SK-N-SH (cell line): ENCODE measurements at regions not wholly inside any gene's neighbourhood (a gene's known extent, or its start where the extent isn't known, plus 50 kb on each side); places are given as distances from the start of the nearest gene placed in this dataset.

Experiments used
- CTCF ChIA-PET: fragments of 300-600, 350-600 bp; formaldehyde crosslinking; extraction: SDS; loops from one replicate; lab custom pipeline; 2021; lab: Yijun Ruan, JAX
- POLR2A ChIA-PET: fragments of 350-600 bp; sonication (Branson Sonifier 250); formaldehyde crosslinking; extraction: SDS; loops from one replicate; lab custom pipeline; 2020; ENCODE audit warnings: antibody characterized with exemption, inconsistent platforms; lab: Yijun Ruan, JAX
- DNase-seq: peaks from one replicate; pipeline ENCODE4 v3.0.0; 2012
- H2AFZ ChIP-seq: fragments of 200-600 bp; sonication (generic); 2 replicates; pipeline ENCODE4 v1.8.1; 2016; ENCODE audit warnings: antibody characterized with exemption, mild to moderate bottlenecking, low read depth
- H3F3A ChIP-seq: fragments of 200-600 bp; sonication (generic); replicated peaks from 2 replicates; pipeline ENCODE3; 2016; ENCODE audit warnings: antibody characterized with exemption, mild to moderate bottlenecking; ENCODE audit not compliant: insufficient read depth
- H3K27ac ChIP-seq, 2 experiments: fragments of 200-500 bp in 1 of 2; fragments of 200-600 bp in 1 of 2; sonication (Bioruptor generic) in 1 of 2; sonication (generic), shearing (Covaris generic) in 1 of 2; 2 replicates each; pipeline versions ENCODE4 v1.5.1 to v1.6.1; 2014 to 2016; ENCODE audit warnings: low read depth in 2 of 2, inconsistent platforms in 1 of 2, low read length in 1 of 2, mild to moderate bottlenecking in 1 of 2, mixed read lengths in 1 of 2
- H3K27me3 ChIP-seq: fragments of 200-600 bp; sonication (generic), shearing (Covaris generic); 2 replicates; pipeline ENCODE4 v1.6.1; 2016; ENCODE audit warnings: mixed run types; ENCODE audit not compliant: insufficient read depth
- H3K36me3 ChIP-seq, 2 experiments: fragments of 200-500 bp in 1 of 2; fragments of 200-600 bp in 1 of 2; sonication (Bioruptor generic) in 1 of 2; sonication (generic) in 1 of 2; replicated peaks in 1 of 2; 2 replicates each; pipeline versions ENCODE3 to v1.5.1; 2014 to 2016; ENCODE audit warnings: low read length in 1 of 2, mild to moderate bottlenecking in 1 of 2; ENCODE audit not compliant: insufficient read depth in 2 of 2, control insufficient read depth in 1 of 2
- H3K4me1 ChIP-seq, 2 experiments: fragments of 200-500 bp in 1 of 2; fragments of 200-600 bp in 1 of 2; sonication (Bioruptor generic) in 1 of 2; sonication (generic), shearing (Covaris generic) in 1 of 2; 2 replicates each; pipeline versions ENCODE4 v1.5.1 to v1.6.1; 2014 to 2016; ENCODE audit warnings: low read depth in 1 of 2, low read length in 1 of 2, mixed run types in 1 of 2; ENCODE audit not compliant: insufficient read depth in 2 of 2, control insufficient read depth in 1 of 2
- H3K4me2 ChIP-seq: fragments of 200-600 bp; sonication (generic), shearing (Covaris generic); 2 replicates; pipeline ENCODE4 v1.6.1; 2017; ENCODE audit warnings: mixed run types
- H3K4me3 ChIP-seq, 2 experiments: fragments of 200-500 bp in 1 of 2; fragments of 200-600 bp in 1 of 2; sonication (Bioruptor generic) in 1 of 2; sonication (generic), shearing (Covaris generic) in 1 of 2; 2 replicates each; pipeline versions ENCODE4 v1.5.1 to v1.8.1; 2014 to 2016; ENCODE audit warnings: low read depth in 2 of 2, inconsistent platforms in 1 of 2, low read length in 1 of 2, mild to moderate bottlenecking in 1 of 2, mixed read lengths in 1 of 2, moderate library complexity in 1 of 2
- H3K79me2 ChIP-seq: fragments of 200-600 bp; sonication (generic); 2 replicates; pipeline ENCODE4 v1.8.1; 2017; ENCODE audit warnings: mild to moderate bottlenecking; ENCODE audit not compliant: insufficient read depth
- H3K9ac ChIP-seq: fragments of 200-600 bp; sonication (generic); 2 replicates; pipeline ENCODE4 v1.6.1; 2017; ENCODE audit warnings: mixed run types
- H3K9me2 ChIP-seq: fragments of 200-600 bp; sonication (generic); 2 replicates; pipeline ENCODE4 v1.6.1; 2017; ENCODE audit warnings: mixed run types
- H3K9me3 ChIP-seq: fragments of 200-600 bp; sonication (generic); 2 replicates; pipeline ENCODE4 v1.6.1; 2017; ENCODE audit warnings: mixed run types, mild to moderate bottlenecking, moderate library complexity
- H4K20me1 ChIP-seq: fragments of 200-600 bp; sonication (generic); 2 replicates; pipeline ENCODE4 v1.6.1; 2017; ENCODE audit warnings: mild to moderate bottlenecking, mixed run types; ENCODE audit not compliant: insufficient read depth
- CHD2 ChIP-seq: fragments of 150-350 bp; IDR thresholded peaks from 2 replicates; pipeline ENCODE4 v1.6.1; 2018; ENCODE audit warnings: low read length; ENCODE audit not compliant: partially characterized antibody
- EZH2phosphoT487 ChIP-seq: fragments of 200-600 bp; sonication (generic); IDR thresholded peaks from 2 replicates; pipeline ENCODE4 v1.6.1; 2017; ENCODE audit warnings: low read depth, mixed run types, mild to moderate bottlenecking, antibody characterized with exemption, moderate library complexity, borderline replicate concordance
- FOSL2 ChIP-seq: IDR thresholded peaks from 2 replicates; pipeline ENCODE4 v1.4.0; 2012; ENCODE audit warnings: low read depth, mild to moderate bottlenecking, moderate library complexity, borderline replicate concordance
- NFIC ChIP-seq: IDR thresholded peaks from 2 replicates; pipeline ENCODE4 v1.4.0; 2012; ENCODE audit warnings: borderline replicate concordance
- RAD21 ChIP-seq: IDR thresholded peaks from 2 replicates; pipeline ENCODE4 v1.6.1; 2012; ENCODE audit warnings: mild to moderate bottlenecking, low read length
- TAF1 ChIP-seq: IDR thresholded peaks from 2 replicates; pipeline ENCODE4 v1.6.1; 2012; ENCODE audit warnings: low read depth, mild to moderate bottlenecking, low read length, moderate library complexity, borderline replicate concordance
- TEAD4 ChIP-seq: IDR thresholded peaks from 2 replicates; pipeline ENCODE4 v1.4.0; 2012; ENCODE audit warnings: mild to moderate bottlenecking, borderline replicate concordance; ENCODE audit not compliant: insufficient read depth
- WGBS: methylation state at CpG from one replicate; pipeline ENCODE4 v1.1.6; 2017; ENCODE audit warnings: low lambda C conversion rate; 5-methylcytosine and 5-hydroxymethylcytosine counted together
- TF ChIP-seq, protein P1 (sequence below): IDR thresholded peaks from 2 replicates; pipeline ENCODE4 v1.6.1; 2012; ENCODE audit warnings: mild to moderate bottlenecking, low read depth, low read length, moderate library complexity
- TF ChIP-seq, protein P2 (sequence below): IDR thresholded peaks from 2 replicates; pipeline ENCODE4 v1.4.0; 2012; ENCODE audit warnings: low read depth, borderline replicate concordance
- TF ChIP-seq, protein P3 (sequence below): IDR thresholded peaks from 2 replicates; pipeline ENCODE4; 2012
- TF ChIP-seq, protein P4 (sequence below): IDR thresholded peaks from 2 replicates; pipeline ENCODE4 v1.4.0; 2012; ENCODE audit warnings: low read depth, borderline replicate concordance
- TF ChIP-seq, protein P5 (sequence below): fragments of 150-350 bp; IDR thresholded peaks from 2 replicates; pipeline ENCODE4 v1.6.1; 2016; ENCODE audit warnings: mild to moderate bottlenecking, low read depth, low read length

DNA sequence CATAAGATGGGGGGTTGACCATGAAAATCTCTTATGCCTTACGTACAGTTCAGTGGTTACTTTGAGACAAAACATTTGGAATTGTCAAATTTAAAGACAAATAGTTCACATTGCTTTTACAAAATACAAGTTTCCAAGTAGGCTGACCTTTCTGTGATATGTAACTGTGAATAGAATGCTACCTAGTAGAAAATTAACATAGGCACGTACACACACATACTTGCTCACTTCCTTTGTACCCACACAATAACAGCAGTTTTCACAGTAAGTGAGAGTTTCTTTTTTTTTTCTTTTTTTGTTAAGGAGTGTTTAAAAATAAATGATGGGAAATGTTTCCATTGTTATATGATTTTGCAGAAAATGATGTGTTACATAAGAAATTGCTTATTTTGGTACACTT is 53.3 kb upstream of the SP8 start (continued):
- TF ChIP-seq, protein P1, sequence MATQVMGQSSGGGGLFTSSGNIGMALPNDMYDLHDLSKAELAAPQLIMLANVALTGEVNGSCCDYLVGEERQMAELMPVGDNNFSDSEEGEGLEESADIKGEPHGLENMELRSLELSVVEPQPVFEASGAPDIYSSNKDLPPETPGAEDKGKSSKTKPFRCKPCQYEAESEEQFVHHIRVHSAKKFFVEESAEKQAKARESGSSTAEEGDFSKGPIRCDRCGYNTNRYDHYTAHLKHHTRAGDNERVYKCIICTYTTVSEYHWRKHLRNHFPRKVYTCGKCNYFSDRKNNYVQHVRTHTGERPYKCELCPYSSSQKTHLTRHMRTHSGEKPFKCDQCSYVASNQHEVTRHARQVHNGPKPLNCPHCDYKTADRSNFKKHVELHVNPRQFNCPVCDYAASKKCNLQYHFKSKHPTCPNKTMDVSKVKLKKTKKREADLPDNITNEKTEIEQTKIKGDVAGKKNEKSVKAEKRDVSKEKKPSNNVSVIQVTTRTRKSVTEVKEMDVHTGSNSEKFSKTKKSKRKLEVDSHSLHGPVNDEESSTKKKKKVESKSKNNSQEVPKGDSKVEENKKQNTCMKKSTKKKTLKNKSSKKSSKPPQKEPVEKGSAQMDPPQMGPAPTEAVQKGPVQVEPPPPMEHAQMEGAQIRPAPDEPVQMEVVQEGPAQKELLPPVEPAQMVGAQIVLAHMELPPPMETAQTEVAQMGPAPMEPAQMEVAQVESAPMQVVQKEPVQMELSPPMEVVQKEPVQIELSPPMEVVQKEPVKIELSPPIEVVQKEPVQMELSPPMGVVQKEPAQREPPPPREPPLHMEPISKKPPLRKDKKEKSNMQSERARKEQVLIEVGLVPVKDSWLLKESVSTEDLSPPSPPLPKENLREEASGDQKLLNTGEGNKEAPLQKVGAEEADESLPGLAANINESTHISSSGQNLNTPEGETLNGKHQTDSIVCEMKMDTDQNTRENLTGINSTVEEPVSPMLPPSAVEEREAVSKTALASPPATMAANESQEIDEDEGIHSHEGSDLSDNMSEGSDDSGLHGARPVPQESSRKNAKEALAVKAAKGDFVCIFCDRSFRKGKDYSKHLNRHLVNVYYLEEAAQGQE = no peak
- TF ChIP-seq, protein P2, sequence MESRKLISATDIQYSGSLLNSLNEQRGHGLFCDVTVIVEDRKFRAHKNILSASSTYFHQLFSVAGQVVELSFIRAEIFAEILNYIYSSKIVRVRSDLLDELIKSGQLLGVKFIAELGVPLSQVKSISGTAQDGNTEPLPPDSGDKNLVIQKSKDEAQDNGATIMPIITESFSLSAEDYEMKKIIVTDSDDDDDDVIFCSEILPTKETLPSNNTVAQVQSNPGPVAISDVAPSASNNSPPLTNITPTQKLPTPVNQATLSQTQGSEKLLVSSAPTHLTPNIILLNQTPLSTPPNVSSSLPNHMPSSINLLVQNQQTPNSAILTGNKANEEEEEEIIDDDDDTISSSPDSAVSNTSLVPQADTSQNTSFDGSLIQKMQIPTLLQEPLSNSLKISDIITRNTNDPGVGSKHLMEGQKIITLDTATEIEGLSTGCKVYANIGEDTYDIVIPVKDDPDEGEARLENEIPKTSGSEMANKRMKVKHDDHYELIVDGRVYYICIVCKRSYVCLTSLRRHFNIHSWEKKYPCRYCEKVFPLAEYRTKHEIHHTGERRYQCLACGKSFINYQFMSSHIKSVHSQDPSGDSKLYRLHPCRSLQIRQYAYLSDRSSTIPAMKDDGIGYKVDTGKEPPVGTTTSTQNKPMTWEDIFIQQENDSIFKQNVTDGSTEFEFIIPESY = no peak
- no peak for TF ChIP-seq TAF1
- TF ChIP-seq, protein P3, sequence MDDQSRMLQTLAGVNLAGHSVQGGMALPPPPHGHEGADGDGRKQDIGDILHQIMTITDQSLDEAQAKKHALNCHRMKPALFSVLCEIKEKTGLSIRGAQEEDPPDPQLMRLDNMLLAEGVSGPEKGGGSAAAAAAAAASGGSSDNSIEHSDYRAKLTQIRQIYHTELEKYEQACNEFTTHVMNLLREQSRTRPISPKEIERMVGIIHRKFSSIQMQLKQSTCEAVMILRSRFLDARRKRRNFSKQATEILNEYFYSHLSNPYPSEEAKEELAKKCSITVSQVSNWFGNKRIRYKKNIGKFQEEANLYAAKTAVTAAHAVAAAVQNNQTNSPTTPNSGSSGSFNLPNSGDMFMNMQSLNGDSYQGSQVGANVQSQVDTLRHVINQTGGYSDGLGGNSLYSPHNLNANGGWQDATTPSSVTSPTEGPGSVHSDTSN = no peak
- TF ChIP-seq FOSL2 = no peak
- no peak for TF ChIP-seq RAD21
- TF ChIP-seq CHD2 = no peak
- no peak for TF ChIP-seq NFIC
- TF ChIP-seq, all 33 proteins: peak for 0

DNA sequence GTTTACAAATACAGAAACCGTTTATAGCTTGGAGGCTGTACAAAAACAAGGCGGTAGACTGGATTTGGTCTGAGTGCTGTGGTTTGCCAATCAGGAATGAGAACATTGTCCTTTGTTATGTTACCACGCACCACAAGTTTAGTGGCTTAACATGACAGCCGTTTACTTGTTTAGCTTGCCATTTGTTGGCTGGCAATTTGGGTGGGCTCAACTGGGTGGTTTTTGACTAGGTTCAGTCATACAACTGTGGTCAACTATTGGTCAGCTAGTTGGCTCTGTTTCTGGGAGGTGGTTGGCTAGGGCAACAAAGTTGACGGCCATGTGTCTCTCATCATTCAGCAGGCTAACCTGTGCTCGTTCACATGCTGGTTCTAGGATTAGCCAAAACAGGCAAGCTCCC is 60.1 kb upstream of the SP8 start:
- Histone ChIP-seq H3K9me2 (peaks cover 3% of the 10 kb centered on the region; the same call in 1 of the 2 replicates), H3K4me2 (no peak overlapping the region), H4K20me1 (no peaks in the 10 kb centered on the region), H3K9ac (no peak overlapping the region), H3K4me1 (no peaks in the 10 kb centered on the region), H3K27me3 (peaks cover 21% of the 10 kb centered on the region; the same call in 1 of the 2 replicates), H2AFZ (no peak overlapping the region), H3K27ac (no peak overlapping the region), H3K4me3 (no peak overlapping the region), H3K9me3 (no peaks in the 10 kb centered on the region), H3K79me2 (no peaks in the 10 kb centered on the region), H3K36me3 (no peaks in the 10 kb centered on the region), H3F3A (no peaks in the 10 kb centered on the region)
- DNase-seq = no peak
- WGBS = 9% methylated on average over 6 of the region's 6 CpGs
- POLR2A ChIA-PET = no interaction called here
- TF ChIP-seq, protein P4, sequence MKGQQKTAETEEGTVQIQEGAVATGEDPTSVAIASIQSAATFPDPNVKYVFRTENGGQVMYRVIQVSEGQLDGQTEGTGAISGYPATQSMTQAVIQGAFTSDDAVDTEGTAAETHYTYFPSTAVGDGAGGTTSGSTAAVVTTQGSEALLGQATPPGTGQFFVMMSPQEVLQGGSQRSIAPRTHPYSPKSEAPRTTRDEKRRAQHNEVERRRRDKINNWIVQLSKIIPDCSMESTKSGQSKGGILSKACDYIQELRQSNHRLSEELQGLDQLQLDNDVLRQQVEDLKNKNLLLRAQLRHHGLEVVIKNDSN = no peak
- TF ChIP-seq, protein P5, sequence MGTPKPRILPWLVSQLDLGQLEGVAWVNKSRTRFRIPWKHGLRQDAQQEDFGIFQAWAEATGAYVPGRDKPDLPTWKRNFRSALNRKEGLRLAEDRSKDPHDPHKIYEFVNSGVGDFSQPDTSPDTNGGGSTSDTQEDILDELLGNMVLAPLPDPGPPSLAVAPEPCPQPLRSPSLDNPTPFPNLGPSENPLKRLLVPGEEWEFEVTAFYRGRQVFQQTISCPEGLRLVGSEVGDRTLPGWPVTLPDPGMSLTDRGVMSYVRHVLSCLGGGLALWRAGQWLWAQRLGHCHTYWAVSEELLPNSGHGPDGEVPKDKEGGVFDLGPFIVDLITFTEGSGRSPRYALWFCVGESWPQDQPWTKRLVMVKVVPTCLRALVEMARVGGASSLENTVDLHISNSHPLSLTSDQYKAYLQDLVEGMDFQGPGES = no peak
- TF ChIP-seq EZH2phosphoT487 = no peak
- no peak for TF ChIP-seq TEAD4
- no peak for TF ChIP-seq RAD21
- CTCF ChIA-PET = interaction anchor here (0.8 to 1.2 kb wide), 2 partner anchors 13 to 56 kb away, joined by 3 to 5 read pairs; no protein-coding TSS in a partner anchor
